Endothelial cell of umbilical vein (primary cell): ENCODE measurements at regions not wholly inside any gene's neighbourhood (a gene's known extent, or its start where the extent isn't known, plus 50 kb on each side); places are given as distances from the start of the nearest gene placed in this dataset.

Experiments
- BruUV-seq: library from RNA; stranded (reverse); fragments of 400-500 nt; replicated peaks from 2 replicates; lab custom pipeline; 2021; lab: Mats Ljungman, UMichigan
- CTCF ChIA-PET: fragments of 300-600, 350-600 bp; sonication (Branson Sonifier 250); formaldehyde crosslinking; loops from one replicate; lab custom pipeline; 2021; ENCODE audit warnings: antibody characterized with exemption, inconsistent platforms; lab: Charles Lee
- POLR2A ChIA-PET: fragments of 300-600, 350-600 bp; sonication (Branson Sonifier 250); formaldehyde crosslinking; loops from one replicate; lab custom pipeline; 2021; ENCODE audit warnings: antibody characterized with exemption, inconsistent platforms; lab: Charles Lee
- DNase-seq: peaks from one replicate; pipeline ENCODE4 v3.0.0-alpha.2; 2011; ENCODE audit warnings: low read depth, low spot score
- FAIRE-seq: peaks from 2 replicates; lab custom pipeline; 2011; peaks lifted over from hg19 to GRCh38; lab: Jason Lieb, UNC
- H2AFZ ChIP-seq: 2 replicates; pipeline ENCODE4 v1.6.0; 2012; ENCODE audit warnings: low read depth, low read length, control low read depth, inconsistent platforms
- H3K27ac ChIP-seq: 2 replicates; pipeline ENCODE4 v1.5.1; 2011; ENCODE audit warnings: low read depth, mild to moderate bottlenecking, control low read depth, low read length, moderate library complexity; ENCODE audit not compliant: insufficient read depth
- H3K27me3 ChIP-seq, 2 experiments: 2 replicates each; pipeline versions ENCODE4 v1.6.0 to v1.6.1; 2011; ENCODE audit warnings: low read length in 2 of 2, mixed read lengths in 1 of 2; ENCODE audit not compliant: control insufficient read depth in 2 of 2, insufficient read depth in 2 of 2
- H3K36me3 ChIP-seq, 2 experiments: 2 replicates in 1 of 2; 3 replicates in 1 of 2; pipeline ENCODE4 v1.5.1; 2011; ENCODE audit warnings: low read length in 2 of 2, mild to moderate bottlenecking in 1 of 2, moderate library complexity in 1 of 2; ENCODE audit not compliant: control insufficient read depth in 2 of 2, insufficient read depth in 2 of 2; ENCODE audit errors: extremely low read depth in 1 of 2
- H3K4me1 ChIP-seq: 3 replicates; pipeline ENCODE4 v1.5.1; 2011; ENCODE audit warnings: mild to moderate bottlenecking, low read length; ENCODE audit not compliant: control insufficient read depth, insufficient read depth; ENCODE audit errors: extremely low read depth
- H3K4me2 ChIP-seq: 2 replicates; pipeline ENCODE4 v1.6.1; 2011; ENCODE audit warnings: low read length, control low read depth, mixed read lengths; ENCODE audit not compliant: insufficient read depth
- H3K4me3 ChIP-seq, 3 experiments: fragments of 200-600 bp in 1 of 3; sonication (generic), shearing (Covaris generic) in 1 of 3; replicated peaks in 1 of 3; 2 replicates each; pipeline ENCODE4 v1.5.1; 2011 to 2016; ENCODE audit warnings: control low read depth in 3 of 3, low read length in 3 of 3, mild to moderate bottlenecking in 2 of 3, inconsistent platforms in 1 of 3, low read depth in 1 of 3, moderate library complexity in 1 of 3; ENCODE audit not compliant: insufficient read depth in 1 of 3
- H3K79me2 ChIP-seq: 2 replicates; pipeline ENCODE4 v1.6.0; 2012; ENCODE audit warnings: low read length, inconsistent platforms; ENCODE audit not compliant: control insufficient read depth, insufficient read depth
- H3K9ac ChIP-seq: replicated peaks from 2 replicates; pipeline ENCODE3; 2011; ENCODE audit warnings: low read length, control low read depth; ENCODE audit not compliant: insufficient read depth; ENCODE audit errors: extremely low read depth
- H3K9me1 ChIP-seq: replicated peaks from 3 replicates; pipeline ENCODE4 v1.6.0; 2011; ENCODE audit warnings: mild to moderate bottlenecking, low read length; ENCODE audit not compliant: control insufficient read depth, insufficient read depth; ENCODE audit errors: extremely low read depth
- H3K9me3 ChIP-seq: replicated peaks from 2 replicates; pipeline ENCODE4 v1.5.1; 2012; ENCODE audit warnings: low read length, inconsistent platforms; ENCODE audit not compliant: control insufficient read depth, insufficient read depth
- H4K20me1 ChIP-seq: replicated peaks from 2 replicates; pipeline ENCODE3; 2011; ENCODE audit warnings: mild to moderate bottlenecking, low read length; ENCODE audit not compliant: control insufficient read depth, insufficient read depth; ENCODE audit errors: extremely low read depth
- EZH2 ChIP-seq: IDR thresholded peaks from 2 replicates; pipeline ENCODE4 v1.6.1; 2012; ENCODE audit warnings: borderline replicate concordance, low read depth, mild to moderate bottlenecking, moderate library complexity, low read length, inconsistent platforms; ENCODE audit not compliant: severe bottlenecking
- FOS ChIP-seq: IDR thresholded peaks from 2 replicates; pipeline ENCODE4 v1.6.1; 2011; ENCODE audit warnings: mild to moderate bottlenecking, low read length, moderate library complexity, borderline replicate concordance; ENCODE audit not compliant: insufficient read depth
- JUN ChIP-seq: IDR thresholded peaks from 2 replicates; pipeline ENCODE4 v1.6.1; 2011; ENCODE audit warnings: borderline replicate concordance, low read depth; ENCODE audit not compliant: insufficient read length, insufficient read depth
- MYC ChIP-seq: IDR thresholded peaks from one replicate; pipeline ENCODE4 v1.6.1; 2011; ENCODE audit warnings: mild to moderate bottlenecking, low read depth, low read length
- POLR2A ChIP-seq: IDR thresholded peaks from 2 replicates; pipeline ENCODE4 v1.6.1; 2012; ENCODE audit warnings: low read depth, mild to moderate bottlenecking, control low read depth, low read length
- POLR2AphosphoS5 ChIP-seq: IDR thresholded peaks from 2 replicates; pipeline ENCODE4 v1.6.1; 2012; ENCODE audit warnings: low read depth, mild to moderate bottlenecking, control low read depth, low read length, moderate library complexity; ENCODE audit not compliant: insufficient read depth
- dilution Hi-C: fragments of 300-500 bp; cut with MboI; formaldehyde crosslinking; loops from one replicate; pipeline ENCODE4 v1.15.0; 2019; ENCODE audit warnings: low sequenced_read_pairs; ENCODE audit not compliant: extremely low pct_ligation_motif_present
- intact Hi-C: fragments of 100-400 bp; cut with micrococcal nuclease; formaldehyde crosslinking; loops from one replicate; pipeline ENCODE4 v1.10.0; 2022
- TF ChIP-seq, protein P1 (sequence below): IDR thresholded peaks from 2 replicates; pipeline ENCODE4 v1.6.1; 2011; ENCODE audit not compliant: insufficient read depth, insufficient read length
- TF ChIP-seq, protein P2 (sequence below), 2 donors: IDR thresholded peaks; 1 replicate in 1 of 2; 2 replicates in 1 of 2; pipeline ENCODE4 v1.5.1; 2011; ENCODE audit warnings: low read length in 2 of 2, mild to moderate bottlenecking in 2 of 2, moderate library complexity in 2 of 2, control low read depth in 1 of 2, inconsistent platforms in 1 of 2, low read depth in 1 of 2; ENCODE audit not compliant: insufficient read depth in 1 of 2; ENCODE audit errors: extremely low read depth in 1 of 2

GRCh38 chr12:30829876-30830275 lies 75.1 kb upstream of the CAPRIN2 start:
- dilution Hi-C loops = loop anchor here (25.0 kb wide), 1 partner anchor 407 kb away; no protein-coding TSS in a partner anchor
- Histone ChIP-seq H4K20me1 (no peaks in the 10 kb centered on the region), H3K9ac (no peak overlapping the region), H3K9me1 (no peaks in the 10 kb centered on the region), H3K4me3 (no peak overlapping the region), H3K4me2 (no peak overlapping the region), H3K36me3 (no peaks in the 10 kb centered on the region), H3K9me3 (no peaks in the 10 kb centered on the region), H3K4me1 (no peaks in the 10 kb centered on the region), H3K79me2 (no peaks in the 10 kb centered on the region), H3K27ac (no peak overlapping the region), H3K27me3 (peaks cover 18 to 27% of the 10 kb centered on the region in 2 experiments), H2AFZ (no peak overlapping the region)
- no peak for TF ChIP-seq POLR2A
- no peak for TF ChIP-seq POLR2AphosphoS5
- TF ChIP-seq MYC = no peak
- TF ChIP-seq, protein P1, sequence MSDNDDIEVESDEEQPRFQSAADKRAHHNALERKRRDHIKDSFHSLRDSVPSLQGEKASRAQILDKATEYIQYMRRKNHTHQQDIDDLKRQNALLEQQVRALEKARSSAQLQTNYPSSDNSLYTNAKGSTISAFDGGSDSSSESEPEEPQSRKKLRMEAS = no peak
- no peak for TF ChIP-seq FOS
- no peak for FAIRE-seq
- ChIA-PET CTCF (no interaction called here), POLR2A (no interaction called here)
- no peak for DNase-seq
- intact Hi-C loops = no loop called here
- BruUV-seq = no TSS peak

DNA sequence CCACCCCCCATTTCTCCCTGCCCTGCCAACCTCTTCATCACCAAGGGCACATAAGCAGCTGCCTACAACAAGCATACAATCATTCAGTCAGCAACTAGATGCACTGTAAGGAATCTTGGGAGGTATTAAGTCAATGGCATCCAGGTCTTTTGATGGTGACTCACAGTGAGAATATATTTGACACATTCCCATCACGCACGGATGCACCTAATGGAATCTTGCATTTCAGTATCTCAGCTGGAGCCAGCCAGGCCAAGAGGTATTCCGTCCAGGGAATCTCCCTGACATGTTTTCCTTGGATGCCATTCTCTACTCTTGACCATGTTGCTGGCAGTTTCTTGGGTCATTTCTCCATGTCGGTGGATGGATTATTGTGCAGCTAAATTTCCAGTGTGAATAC lies 73.9 kb upstream of the CAPRIN2 start:
- Histone ChIP-seq H3K36me3 (no peaks in the 10 kb centered on the region), H3K9me1 (no peaks in the 10 kb centered on the region), H3K4me1 (no peaks in the 10 kb centered on the region), H4K20me1 (no peaks in the 10 kb centered on the region), H3K4me3 (no peak overlapping the region), H3K9me3 (no peaks in the 10 kb centered on the region), H3K4me2 (no peak overlapping the region), H2AFZ (no peak overlapping the region), H3K9ac (no peak overlapping the region), H3K27ac (no peak overlapping the region), H3K79me2 (no peaks in the 10 kb centered on the region), H3K27me3 (peaks cover 17 to 22% of the 10 kb centered on the region in 2 experiments)
- CTCF ChIA-PET = no interaction called here
- dilution Hi-C loops (loop anchor here (25.0 kb wide), 1 partner anchor 409 kb away; no protein-coding TSS in a partner anchor), intact Hi-C loops (no loop called here)
- TF ChIP-seq POLR2A (no peak), JUN (no peak), POLR2AphosphoS5 (no peak), EZH2 (no peak)
- TF ChIP-seq, protein P2, sequence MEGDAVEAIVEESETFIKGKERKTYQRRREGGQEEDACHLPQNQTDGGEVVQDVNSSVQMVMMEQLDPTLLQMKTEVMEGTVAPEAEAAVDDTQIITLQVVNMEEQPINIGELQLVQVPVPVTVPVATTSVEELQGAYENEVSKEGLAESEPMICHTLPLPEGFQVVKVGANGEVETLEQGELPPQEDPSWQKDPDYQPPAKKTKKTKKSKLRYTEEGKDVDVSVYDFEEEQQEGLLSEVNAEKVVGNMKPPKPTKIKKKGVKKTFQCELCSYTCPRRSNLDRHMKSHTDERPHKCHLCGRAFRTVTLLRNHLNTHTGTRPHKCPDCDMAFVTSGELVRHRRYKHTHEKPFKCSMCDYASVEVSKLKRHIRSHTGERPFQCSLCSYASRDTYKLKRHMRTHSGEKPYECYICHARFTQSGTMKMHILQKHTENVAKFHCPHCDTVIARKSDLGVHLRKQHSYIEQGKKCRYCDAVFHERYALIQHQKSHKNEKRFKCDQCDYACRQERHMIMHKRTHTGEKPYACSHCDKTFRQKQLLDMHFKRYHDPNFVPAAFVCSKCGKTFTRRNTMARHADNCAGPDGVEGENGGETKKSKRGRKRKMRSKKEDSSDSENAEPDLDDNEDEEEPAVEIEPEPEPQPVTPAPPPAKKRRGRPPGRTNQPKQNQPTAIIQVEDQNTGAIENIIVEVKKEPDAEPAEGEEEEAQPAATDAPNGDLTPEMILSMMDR (IDR thresholded peaks at IDR 0.05; ENCODE audit: extremely low read depth in 1 of 2, insufficient read depth in 1 of 2, low read depth in 1 of 2, low read length in 2 of 2) = no peak
- TF ChIP-seq, protein P1 = no peak
- no TSS peak for BruUV-seq
- POLR2A ChIA-PET = no interaction called here
- FAIRE-seq = no peak
- DNase-seq = no peak
